A673 (cell line): ENCODE measurements at regions not wholly inside any gene's neighbourhood (a gene's known extent, or its start where the extent isn't known, plus 50 kb on each side); places are given as distances from the start of the nearest gene placed in this dataset.

Experiments
- EZH2 ChIP-seq: fragments of 200-600 bp; sonication (generic); IDR thresholded peaks from 2 replicates; pipeline ENCODE4 v1.6.1; 2017; ENCODE audit warnings: borderline replicate concordance, low read depth, mild to moderate bottlenecking, mixed read lengths, antibody characterized with exemption, low read length; ENCODE audit not compliant: poor library complexity, severe bottlenecking
- TF ChIP-seq, protein P1 (sequence below): fragments of 300-800, 200-600 bp; sonication (generic); conservative IDR thresholded peaks from 2 replicates; pipeline ENCODE4 v1.5.1; 2017; ENCODE audit warnings: low read depth, mild to moderate bottlenecking, antibody characterized with exemption, low read length, moderate library complexity, mixed read lengths

DNA sequence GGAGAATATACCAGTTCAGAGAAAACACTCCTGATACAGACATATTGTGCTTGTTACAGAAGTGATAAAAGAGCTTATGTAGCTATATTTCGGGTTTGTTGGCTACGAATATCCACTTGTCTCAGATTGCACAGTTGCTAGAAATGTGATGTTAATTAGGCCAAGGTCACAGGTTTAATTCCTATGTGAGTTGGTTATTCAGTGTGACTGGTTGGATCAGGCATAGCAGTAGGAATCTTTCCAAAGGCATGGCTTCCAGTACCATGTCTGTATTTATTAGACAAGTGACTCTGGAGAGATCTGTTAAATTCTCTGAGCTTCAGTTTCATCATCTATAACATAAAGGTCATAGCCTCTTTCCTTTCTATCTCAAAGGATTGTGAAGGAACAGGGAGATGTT, 152.7 kb upstream of the KITLG start:
- TF ChIP-seq, protein P1, sequence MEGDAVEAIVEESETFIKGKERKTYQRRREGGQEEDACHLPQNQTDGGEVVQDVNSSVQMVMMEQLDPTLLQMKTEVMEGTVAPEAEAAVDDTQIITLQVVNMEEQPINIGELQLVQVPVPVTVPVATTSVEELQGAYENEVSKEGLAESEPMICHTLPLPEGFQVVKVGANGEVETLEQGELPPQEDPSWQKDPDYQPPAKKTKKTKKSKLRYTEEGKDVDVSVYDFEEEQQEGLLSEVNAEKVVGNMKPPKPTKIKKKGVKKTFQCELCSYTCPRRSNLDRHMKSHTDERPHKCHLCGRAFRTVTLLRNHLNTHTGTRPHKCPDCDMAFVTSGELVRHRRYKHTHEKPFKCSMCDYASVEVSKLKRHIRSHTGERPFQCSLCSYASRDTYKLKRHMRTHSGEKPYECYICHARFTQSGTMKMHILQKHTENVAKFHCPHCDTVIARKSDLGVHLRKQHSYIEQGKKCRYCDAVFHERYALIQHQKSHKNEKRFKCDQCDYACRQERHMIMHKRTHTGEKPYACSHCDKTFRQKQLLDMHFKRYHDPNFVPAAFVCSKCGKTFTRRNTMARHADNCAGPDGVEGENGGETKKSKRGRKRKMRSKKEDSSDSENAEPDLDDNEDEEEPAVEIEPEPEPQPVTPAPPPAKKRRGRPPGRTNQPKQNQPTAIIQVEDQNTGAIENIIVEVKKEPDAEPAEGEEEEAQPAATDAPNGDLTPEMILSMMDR, result no peak
- no peak for TF ChIP-seq EZH2
